HepG2 (cell line): ENCODE measurements at regions not wholly inside any gene's neighbourhood (a gene's known extent, or its start where the extent isn't known, plus 50 kb on each side); places are given as distances from the start of the nearest gene placed in this dataset.

Source experiments
- FOXJ3 ChIP-seq: sonication (generic); formaldehyde crosslinking; IDR thresholded peaks from 2 replicates; pipeline ENCODE4 v1.4.0; 2020; ENCODE audit warnings: missing genetic modification reagents, mild to moderate bottlenecking, borderline replicate concordance
- FOXM1 ChIP-seq: sonication (generic); formaldehyde crosslinking; IDR thresholded peaks from 2 replicates; pipeline ENCODE4 v1.5.0; 2020; ENCODE audit warnings: missing genetic modification reagents
- RAD21 ChIP-seq: fragments of 450-650 bp; formaldehyde crosslinking; IDR thresholded peaks from 2 replicates; pipeline ENCODE4 v1.5.0; 2020; ENCODE audit warnings: mild to moderate bottlenecking
- SIN3A ChIP-seq: IDR thresholded peaks from 2 replicates; pipeline ENCODE4 v1.6.1; 2011; ENCODE audit warnings: low read depth, mild to moderate bottlenecking, control low read depth, low read length, borderline replicate concordance
- TCF7L2 ChIP-seq: IDR thresholded peaks from 2 replicates; pipeline ENCODE4 v1.6.1; 2011; ENCODE audit warnings: mild to moderate bottlenecking, low read depth, low read length, moderate library complexity
- ZSCAN30 ChIP-seq: sonication (generic); formaldehyde crosslinking; IDR thresholded peaks from 2 replicates; pipeline ENCODE4 v1.5.0; 2020; ENCODE audit warnings: mild to moderate bottlenecking, missing genetic modification reagents

- TF ChIP-seq TCF7L2 (no peak), RAD21 (no peak), ZSCAN30 (CRISPR knock-in tag) (no peak), FOXJ3 (CRISPR knock-in tag) (no peak), SIN3A (no peak), FOXM1 (CRISPR knock-in tag) (no peak)
Measured at GRCh38 chr11:127625402-127625801, 624.8 kb upstream of the KIRREL3 start.
